Neuronal stem cell (in vitro differentiated cells): ENCODE measurements at regions not wholly inside any gene's neighbourhood (a gene's known extent, or its start where the extent isn't known, plus 50 kb on each side); places are given as distances from the start of the nearest gene placed in this dataset.

Source experiments
- DNase-seq: peaks from one replicate; pipeline ENCODE4 v3.0.0-alpha.2; 2013; ENCODE audit warnings: low spot score
- H2AFZ ChIP-seq: one replicate; pipeline ENCODE4 v1.6.1; 2013; ENCODE audit warnings: mild to moderate bottlenecking, low read length, inconsistent platforms
- H2AK5ac ChIP-seq: 2 replicates; pipeline ENCODE4 v1.6.1; 2013; ENCODE audit warnings: low read depth, mild to moderate bottlenecking, inconsistent platforms, low read length, moderate library complexity, mixed read lengths
- H2BK120ac ChIP-seq: 2 replicates; pipeline ENCODE4 v1.6.1; 2013; ENCODE audit warnings: low read depth, mild to moderate bottlenecking, inconsistent platforms, low read length, moderate library complexity, mixed read lengths
- H2BK12ac ChIP-seq: one replicate; pipeline ENCODE4 v1.6.1; 2013; ENCODE audit warnings: low read length, inconsistent platforms
- H2BK15ac ChIP-seq: 2 replicates; pipeline ENCODE4 v1.6.1; 2013; ENCODE audit warnings: mild to moderate bottlenecking, low read length, inconsistent platforms, mixed read lengths
- H2BK5ac ChIP-seq: one replicate; pipeline ENCODE4 v1.6.1; 2013; ENCODE audit warnings: inconsistent platforms, mild to moderate bottlenecking, low read length, moderate library complexity
- H3K14ac ChIP-seq: one replicate; pipeline ENCODE4 v1.6.1; 2013; ENCODE audit warnings: low read length, inconsistent platforms
- H3K18ac ChIP-seq: 2 replicates; pipeline ENCODE4 v1.6.1; 2013; ENCODE audit warnings: low read length, inconsistent platforms
- H3K23ac ChIP-seq: 2 replicates; pipeline ENCODE4 v1.6.1; 2013; ENCODE audit warnings: low read depth, mild to moderate bottlenecking, mixed read lengths, low read length, inconsistent platforms; ENCODE audit not compliant: poor library complexity
- H3K27ac ChIP-seq: replicated peaks from 3 replicates; pipeline ENCODE4 v1.5.1; 2013; ENCODE audit warnings: low read length, inconsistent platforms
- H3K27me3 ChIP-seq, 3 experiments: 2 replicates each; pipeline ENCODE4 v1.6.1; 2013; ENCODE audit warnings: low read length in 3 of 3, mild to moderate bottlenecking in 2 of 3, inconsistent platforms in 1 of 3, low read depth in 1 of 3, mixed read lengths in 1 of 3, moderate library complexity in 1 of 3; ENCODE audit not compliant: control insufficient read depth in 3 of 3, insufficient read depth in 3 of 3
- H3K36me3 ChIP-seq, 2 donors: replicated peaks in 1 of 2; 2 replicates each; pipeline ENCODE4 v1.6.1; 2013; ENCODE audit warnings: low read length in 2 of 2; ENCODE audit not compliant: control insufficient read depth in 2 of 2, insufficient read depth in 2 of 2
- H3K4ac ChIP-seq: 2 replicates; pipeline ENCODE4 v1.6.1; 2013; ENCODE audit warnings: inconsistent platforms, mild to moderate bottlenecking, low read length, moderate library complexity
- H3K4me1 ChIP-seq, 2 donors: 1 replicate in 1 of 2; 2 replicates in 1 of 2; pipeline ENCODE4 v1.6.1; 2013; ENCODE audit warnings: low read length in 2 of 2, low read depth in 1 of 2; ENCODE audit not compliant: control insufficient read depth in 2 of 2, insufficient read depth in 1 of 2
- H3K4me2 ChIP-seq: one replicate; pipeline ENCODE4 v1.6.1; 2013; ENCODE audit warnings: mild to moderate bottlenecking, low read length, inconsistent platforms; ENCODE audit not compliant: insufficient read depth, poor library complexity, severe bottlenecking
- H3K4me3 ChIP-seq, 2 donors: 2 replicates each; pipeline ENCODE4 v1.5.1; 2013; ENCODE audit warnings: low read length in 2 of 2, mild to moderate bottlenecking in 2 of 2, inconsistent platforms in 1 of 2, moderate library complexity in 1 of 2
- H3K79me1 ChIP-seq: one replicate; pipeline ENCODE4 v1.6.1; 2013; ENCODE audit warnings: low read depth, mild to moderate bottlenecking, inconsistent platforms, low read length, moderate library complexity
- H3K9ac ChIP-seq: one replicate; pipeline ENCODE4 v1.6.1; 2013; ENCODE audit warnings: mild to moderate bottlenecking, low read depth, low read length, inconsistent platforms; ENCODE audit not compliant: poor library complexity
- H3K9me3 ChIP-seq, 2 donors: replicated peaks in 1 of 2; 2 replicates each; pipeline versions ENCODE3 to v1.6.1; 2013; ENCODE audit warnings: low read length in 2 of 2, mild to moderate bottlenecking in 2 of 2, inconsistent platforms in 1 of 2, low read depth in 1 of 2, mixed read lengths in 1 of 2, moderate library complexity in 1 of 2; ENCODE audit not compliant: control insufficient read depth in 2 of 2, insufficient read depth in 1 of 2
- H4K8ac ChIP-seq: one replicate; pipeline ENCODE4 v1.6.1; 2013; ENCODE audit warnings: low read depth, mild to moderate bottlenecking, inconsistent platforms, low read length, moderate library complexity
- H4K91ac ChIP-seq: one replicate; pipeline ENCODE4 v1.6.1; 2013; ENCODE audit warnings: low read length, low read depth, mild to moderate bottlenecking, inconsistent platforms; ENCODE audit not compliant: poor library complexity
- WGBS, 2 donors: extraction: QIAGEN DNeasy Blood & Tissue Kit; methylation state at CpG; one replicate each; pipeline ENCODE4 v1.1.7; 2013; ENCODE audit warnings: missing lambda C conversion rate in 2 of 2, mixed read lengths in 1 of 2; ENCODE audit not compliant: insufficient read length in 2 of 2, insufficient replicate concordance in 1 of 2; ENCODE audit errors: extremely low coverage in 2 of 2; 5-methylcytosine and 5-hydroxymethylcytosine counted together

- H3K9me3 ChIP-seq, result no peaks in the 10 kb centered on the region
- H3K4me1 ChIP-seq, result no peaks in the 10 kb centered on the region
- H3K18ac ChIP-seq, result no peak overlapping the region
- H3K14ac ChIP-seq, result no peak overlapping the region
- H3K4me3 ChIP-seq, result no peak overlapping the region
- H2BK120ac ChIP-seq, result no peak overlapping the region
- H3K4ac ChIP-seq, result no peak overlapping the region
- H2BK12ac ChIP-seq, result no peak overlapping the region
- H3K4me2 ChIP-seq, result no peak overlapping the region
- H2AFZ ChIP-seq, result no peak overlapping the region
- H2BK5ac ChIP-seq, result no peak overlapping the region
- H3K36me3 ChIP-seq, result no peaks in the 10 kb centered on the region
- no peak overlapping the region for H2BK15ac ChIP-seq
- H3K9ac ChIP-seq, result no peak overlapping the region
- H3K27me3 ChIP-seq, result no peaks in the 10 kb centered on the region
- H4K91ac ChIP-seq, result no peak overlapping the region
- no peaks in the 10 kb centered on the region for H3K79me1 ChIP-seq
- no peak overlapping the region for H3K23ac ChIP-seq
- no peak overlapping the region for H4K8ac ChIP-seq
- no peak overlapping the region for H2AK5ac ChIP-seq
- WGBS, 2 donors, result no CpG with 5 or more reads among the region's 7 CpGs
- no peak for DNase-seq
- no peak overlapping the region for H3K27ac ChIP-seq
Observed at GRCh38 chr5:113652161-113652560, 138.7 kb downstream of the YTHDC2 start.

GRCh38 chr5:113654828-113655227, 141.3 kb downstream of the YTHDC2 start:
- DNase-seq, result no peak
- WGBS, 2 donors, result no CpG with 5 or more reads among the region's 3 CpGs

GRCh38 chr5:113660206-113660605, 146.7 kb downstream of the YTHDC2 start:
- no CpG with 5 or more reads among the region's 3 CpGs for WGBS, 2 donors
- Histone ChIP-seq H2BK5ac (no peak overlapping the region), H3K79me1 (no peaks in the 10 kb centered on the region), H3K4me2 (no peak overlapping the region), H3K9me3 (no peaks in the 10 kb centered on the region), H3K9ac (no peak overlapping the region), H3K4me3 (no peak overlapping the region), H3K23ac (no peak overlapping the region), H3K4me1 (no peaks in the 10 kb centered on the region), H3K36me3 (no peaks in the 10 kb centered on the region), H3K27me3 (no peaks in the 10 kb centered on the region), H2BK15ac (no peak overlapping the region), H2BK12ac (no peak overlapping the region), H2BK120ac (no peak overlapping the region), H2AK5ac (no peak overlapping the region), H3K4ac (no peak overlapping the region), H3K14ac (no peak overlapping the region), H2AFZ (no peak overlapping the region), H4K8ac (no peak overlapping the region), H3K18ac (no peak overlapping the region), H3K27ac (no peak overlapping the region), H4K91ac (no peak overlapping the region)
- no peak for DNase-seq

More at GRCh38 chr5:113654828-113655227, 141.3 kb downstream of the YTHDC2 start:
- H3K4me3 ChIP-seq, result no peak overlapping the region
- H2AFZ ChIP-seq, result no peak overlapping the region
- no peaks in the 10 kb centered on the region for H3K36me3 ChIP-seq
- no peaks in the 10 kb centered on the region for H3K27me3 ChIP-seq
- no peak overlapping the region for H2BK15ac ChIP-seq
- no peak overlapping the region for H3K23ac ChIP-seq
- H3K4me1 ChIP-seq, result no peaks in the 10 kb centered on the region
- no peak overlapping the region for H2BK120ac ChIP-seq
- H2BK5ac ChIP-seq, result no peak overlapping the region
- no peak overlapping the region for H3K4me2 ChIP-seq
- no peak overlapping the region for H2BK12ac ChIP-seq
- H3K79me1 ChIP-seq, result no peaks in the 10 kb centered on the region
- H3K9ac ChIP-seq, result no peak overlapping the region
- H2AK5ac ChIP-seq, result no peak overlapping the region
- no peak overlapping the region for H3K18ac ChIP-seq
- H4K8ac ChIP-seq, result no peak overlapping the region
- H3K9me3 ChIP-seq, result no peaks in the 10 kb centered on the region
- no peak overlapping the region for H4K91ac ChIP-seq
- H3K4ac ChIP-seq, result no peak overlapping the region
- H3K27ac ChIP-seq, result no peak overlapping the region
- H3K14ac ChIP-seq, result no peak overlapping the region

- Histone ChIP-seq H3K36me3 (no peaks in the 10 kb centered on the region), H3K4ac (no peak overlapping the region), H3K27ac (no peak overlapping the region), H2BK15ac (no peak overlapping the region), H3K23ac (no peak overlapping the region), H3K9ac (no peak overlapping the region), H2BK120ac (no peak overlapping the region), H3K4me3 (no peak overlapping the region), H3K18ac (no peak overlapping the region), H3K9me3 (no peaks in the 10 kb centered on the region), H2AK5ac (no peak overlapping the region), H3K4me2 (no peak overlapping the region), H3K14ac (no peak overlapping the region), H3K27me3 (no peaks in the 10 kb centered on the region), H2AFZ (no peak overlapping the region), H2BK12ac (no peak overlapping the region), H3K4me1 (no peaks in the 10 kb centered on the region), H2BK5ac (no peak overlapping the region), H4K8ac (no peak overlapping the region), H4K91ac (no peak overlapping the region), H3K79me1 (no peaks in the 10 kb centered on the region)
- DNase-seq, result no peak
- WGBS, 2 donors, result no CpG with 5 or more reads among the region's 1 CpG
Observed at GRCh38 chr5:113660706-113661250, 147.3 kb downstream of the YTHDC2 start.
